AG04450 (cell line): ENCODE measurements at regions not wholly inside any gene's neighbourhood (a gene's known extent, or its start where the extent isn't known, plus 50 kb on each side); places are given as distances from the start of the nearest gene placed in this dataset.

Experiments used
- CTCF ChIA-PET: fragments of 300-600, 350-600 bp; formaldehyde crosslinking; extraction: SDS; loops from one replicate; lab custom pipeline; 2022; ENCODE audit warnings: antibody characterized with exemption, inconsistent platforms; lab: Charles Lee
- POLR2A ChIA-PET: fragments of 350-600 bp; formaldehyde crosslinking; extraction: SDS; loops from one replicate; lab custom pipeline; 2021; ENCODE audit warnings: antibody characterized with exemption, inconsistent platforms; lab: Yijun Ruan, JAX
- DNase-seq: peaks from one replicate; pipeline ENCODE4 v3.0.0-alpha.2; 2011; ENCODE audit warnings: low read depth, low spot score
- H3K27ac ChIP-seq: one replicate; pipeline ENCODE4 v1.5.1; 2012; ENCODE audit warnings: low read depth, low read length, control low read depth
- H3K27me3 ChIP-seq: one replicate; pipeline ENCODE4 v1.6.0; 2012; ENCODE audit warnings: low read length; ENCODE audit not compliant: control insufficient read depth, insufficient read depth
- H3K4me3 ChIP-seq: 2 replicates; pipeline ENCODE4 v1.5.1; 2011; ENCODE audit warnings: mild to moderate bottlenecking, low read depth, low read length, control low read depth
- H3K9me3 ChIP-seq: 2 replicates; pipeline ENCODE4 v1.5.1; 2012; ENCODE audit warnings: low read length; ENCODE audit not compliant: control insufficient read depth, insufficient read depth
- CTCF ChIP-seq: IDR thresholded peaks from 2 replicates; pipeline ENCODE4 v1.5.1; 2011; ENCODE audit warnings: low read depth, low read length, control low read depth, inconsistent platforms

GRCh38 chr16:72609933-72610332 is 438.0 kb upstream of the PMFBP1 start:
- DNase-seq: no peak
- ChIA-PET CTCF (interaction anchor here (0.6 kb wide), 1 partner anchor 1745 kb away, joined by 4 read pairs; no protein-coding TSS in a partner anchor), POLR2A (no interaction called here)
- no peak overlapping the region for H3K27ac ChIP-seq
- no peaks in the 10 kb centered on the region for H3K9me3 ChIP-seq
- H3K4me3 ChIP-seq: no peak overlapping the region
- H3K27me3 ChIP-seq: no peaks in the 10 kb centered on the region
- no peak for TF ChIP-seq CTCF

GRCh38 chr16:72609066-72609465 is 437.1 kb upstream of the PMFBP1 start:
- no peaks in the 10 kb centered on the region for H3K27me3 ChIP-seq
- CTCF ChIA-PET: no interaction called here
- no peak overlapping the region for H3K4me3 ChIP-seq
- TF ChIP-seq CTCF: no peak
- POLR2A ChIA-PET: no interaction called here
- no peaks in the 10 kb centered on the region for H3K9me3 ChIP-seq
- H3K27ac ChIP-seq: no peak overlapping the region
- no peak for DNase-seq

- TF ChIP-seq CTCF: no peak
- no peaks in the 10 kb centered on the region for H3K27me3 ChIP-seq
- CTCF ChIA-PET: no interaction called here
- no peak for DNase-seq
- no peak overlapping the region for H3K4me3 ChIP-seq
- H3K27ac ChIP-seq: no peak overlapping the region
- POLR2A ChIA-PET: no interaction called here
- H3K9me3 ChIP-seq: no peaks in the 10 kb centered on the region
These were observed 432.4 kb upstream of the PMFBP1 start for GRCh38 chr16:72604375-72604774.

GRCh38 chr16:72602499-72602898 is 430.5 kb upstream of the PMFBP1 start:
- H3K9me3 ChIP-seq: no peaks in the 10 kb centered on the region; the same call in 1 of the 2 replicates
- DNase-seq: no peak
- POLR2A ChIA-PET: interaction anchor here (0.5 kb wide), 1 partner anchor 41 kb away, joined by 3 read pairs; no protein-coding TSS in a partner anchor
- TF ChIP-seq CTCF: no peak
- H3K27me3 ChIP-seq: no peaks in the 10 kb centered on the region
- H3K4me3 ChIP-seq: no peak overlapping the region
- no peak overlapping the region for H3K27ac ChIP-seq
- CTCF ChIA-PET: interaction anchor here (0.7 kb wide), 1 partner anchor 230 kb away, joined by 4 read pairs; no protein-coding TSS in a partner anchor

GRCh38 chr16:72598696-72599095 is 426.7 kb upstream of the PMFBP1 start:
- H3K4me3 ChIP-seq: no peak overlapping the region
- H3K9me3 ChIP-seq: no peaks in the 10 kb centered on the region; the same call in 1 of the 2 replicates
- CTCF ChIA-PET: no interaction called here
- no peaks in the 10 kb centered on the region for H3K27me3 ChIP-seq
- no peak overlapping the region for H3K27ac ChIP-seq
- no peak for TF ChIP-seq CTCF
- POLR2A ChIA-PET: no interaction called here
- DNase-seq: no peak
